ENCODE measurements at regions not wholly inside any gene's neighbourhood (a gene's known extent, or its start where the extent isn't known, plus 50 kb on each side); places are given as distances from the start of the nearest gene placed in this dataset.

GRCh38 chr1:216922406-216922805 lies 199.2 kb upstream of the ESRRG start:
- no peak for DNase-seq (ENCODE audit: low spot score)
- no peak overlapping the region for H3K4me3 ChIP-seq (ENCODE audit: low read depth in 1 of 3, low read length in 3 of 3)

GRCh38 chr1:216921866-216922265 lies 198.6 kb upstream of the ESRRG start:
- TF ChIP-seq EGR1 (IDR thresholded peaks at IDR 0.05; ENCODE audit: low read depth in 2 of 2): no peak
- WGBS: 97% methylated on average over 3 of the region's 3 CpGs
- Histone ChIP-seq H3K9ac (ENCODE audit: low read depth in 1 of 2, low read length in 2 of 2) (no peak overlapping the region), H3K4me1 (ENCODE audit: control insufficient read depth in 4 of 4, insufficient read depth in 4 of 4, low read length in 3 of 4) (no peaks in the 10 kb centered on the region), H3K27ac (ENCODE audit: low read depth in 1 of 2, low read length in 2 of 2) (no peak overlapping the region), H3K9me3 (ENCODE audit: control insufficient read depth in 4 of 4, low read length in 3 of 4) (no peaks in the 10 kb centered on the region), H3K36me3 (ENCODE audit: control insufficient read depth in 4 of 4, insufficient read depth in 3 of 4, low read depth in 1 of 4, low read length in 3 of 4) (no peaks in the 10 kb centered on the region), H3K27me3 (ENCODE audit: control insufficient read depth in 4 of 4, insufficient read depth in 4 of 4, low read length in 3 of 4) (no peaks in the 10 kb centered on the region), H3K4me3 (ENCODE audit: low read depth in 1 of 3, low read length in 3 of 3) (no peak overlapping the region)
- DNase-seq (ENCODE audit: low spot score): no peak

More at GRCh38 chr1:216922406-216922805, 199.2 kb upstream of the ESRRG start:
- H3K36me3 ChIP-seq (ENCODE audit: control insufficient read depth in 4 of 4, insufficient read depth in 3 of 4, low read depth in 1 of 4, low read length in 3 of 4): no peaks in the 10 kb centered on the region
- WGBS: 73% methylated on average over 2 of the region's 2 CpGs
- no peaks in the 10 kb centered on the region for H3K4me1 ChIP-seq (ENCODE audit: control insufficient read depth in 4 of 4, insufficient read depth in 4 of 4, low read length in 3 of 4)
- H3K27ac ChIP-seq (ENCODE audit: low read depth in 1 of 2, low read length in 2 of 2): no peak overlapping the region
- H3K9ac ChIP-seq (ENCODE audit: low read depth in 1 of 2, low read length in 2 of 2): no peak overlapping the region
- H3K27me3 ChIP-seq (ENCODE audit: control insufficient read depth in 4 of 4, insufficient read depth in 4 of 4, low read length in 3 of 4): peaks cover 0 to under 1% (median 0%) of the 10 kb centered on the region in 4 donors
- TF ChIP-seq, protein P1, sequence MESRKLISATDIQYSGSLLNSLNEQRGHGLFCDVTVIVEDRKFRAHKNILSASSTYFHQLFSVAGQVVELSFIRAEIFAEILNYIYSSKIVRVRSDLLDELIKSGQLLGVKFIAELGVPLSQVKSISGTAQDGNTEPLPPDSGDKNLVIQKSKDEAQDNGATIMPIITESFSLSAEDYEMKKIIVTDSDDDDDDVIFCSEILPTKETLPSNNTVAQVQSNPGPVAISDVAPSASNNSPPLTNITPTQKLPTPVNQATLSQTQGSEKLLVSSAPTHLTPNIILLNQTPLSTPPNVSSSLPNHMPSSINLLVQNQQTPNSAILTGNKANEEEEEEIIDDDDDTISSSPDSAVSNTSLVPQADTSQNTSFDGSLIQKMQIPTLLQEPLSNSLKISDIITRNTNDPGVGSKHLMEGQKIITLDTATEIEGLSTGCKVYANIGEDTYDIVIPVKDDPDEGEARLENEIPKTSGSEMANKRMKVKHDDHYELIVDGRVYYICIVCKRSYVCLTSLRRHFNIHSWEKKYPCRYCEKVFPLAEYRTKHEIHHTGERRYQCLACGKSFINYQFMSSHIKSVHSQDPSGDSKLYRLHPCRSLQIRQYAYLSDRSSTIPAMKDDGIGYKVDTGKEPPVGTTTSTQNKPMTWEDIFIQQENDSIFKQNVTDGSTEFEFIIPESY (IDR thresholded peaks at IDR 0.05): no peak
- no peak for TF ChIP-seq TAF1 (conservative IDR thresholded peaks at IDR 0.05)
- no peak for TF ChIP-seq FOXA1 (IDR thresholded peaks at IDR 0.05)
- TF ChIP-seq GABPA (IDR thresholded peaks at IDR 0.05 in 1 of 2, conservative IDR thresholded peaks at IDR 0.05 in 1 of 2): no peak
- TF ChIP-seq NR2F2 (IDR thresholded peaks at IDR 0.05): no peak
- no peaks in the 10 kb centered on the region for H3K9me3 ChIP-seq (ENCODE audit: control insufficient read depth in 4 of 4, low read length in 3 of 4)

DNA sequence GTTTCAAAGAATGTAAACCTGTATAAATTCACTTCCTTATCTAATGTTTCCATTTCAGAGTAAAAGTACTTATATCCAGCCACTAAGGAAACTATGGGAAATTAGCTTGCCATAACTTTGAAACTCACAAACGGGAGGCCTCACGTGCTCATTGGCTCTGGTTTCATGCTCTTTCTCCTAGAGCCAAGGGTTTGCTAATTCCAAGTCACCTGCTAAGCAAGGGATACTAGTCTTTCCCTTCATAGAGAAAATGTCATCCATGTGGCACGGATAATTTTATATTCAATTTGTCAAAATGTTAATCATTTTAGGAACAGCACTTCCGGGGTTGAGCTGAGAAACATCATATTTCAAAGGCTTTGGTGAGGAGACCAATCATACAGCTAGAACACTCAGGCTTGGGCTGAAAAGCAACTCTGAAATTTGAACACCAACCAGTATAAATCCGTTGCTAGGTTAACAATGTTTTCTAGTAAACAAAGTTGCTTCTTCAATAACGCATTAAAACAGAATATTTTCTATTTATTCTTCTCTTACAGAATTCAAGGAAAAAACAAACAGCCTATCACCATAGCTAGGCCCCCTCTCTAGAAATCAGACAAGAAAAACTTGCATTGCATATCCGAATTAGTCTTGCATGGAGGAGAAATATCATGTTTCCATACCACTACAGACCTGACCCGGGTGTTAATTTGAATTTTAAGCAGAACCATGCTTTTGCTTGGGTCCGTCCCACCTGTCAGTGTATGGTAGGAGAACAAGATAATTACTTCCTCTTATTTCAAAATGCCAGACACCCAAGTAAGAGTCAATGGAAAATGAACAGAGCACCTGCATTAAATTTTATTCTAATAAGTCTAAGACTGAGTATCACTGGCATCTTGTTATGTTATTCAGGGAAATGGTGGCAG lies 196.1 kb upstream of the ESRRG start:
- Histone ChIP-seq H3K9me3 (ENCODE audit: control insufficient read depth in 4 of 4, low read length in 3 of 4) (no peaks in the 10 kb centered on the region), H3K4me1 (ENCODE audit: control insufficient read depth in 4 of 4, insufficient read depth in 4 of 4, low read length in 3 of 4) (no peaks in the 10 kb centered on the region), H3K36me3 (ENCODE audit: control insufficient read depth in 4 of 4, insufficient read depth in 3 of 4, low read depth in 1 of 4, low read length in 3 of 4) (no peaks in the 10 kb centered on the region), H3K9ac (ENCODE audit: low read depth in 1 of 2, low read length in 2 of 2) (no peak overlapping the region), H3K27ac (ENCODE audit: low read depth in 1 of 2, low read length in 2 of 2) (no peak overlapping the region), H3K27me3 (ENCODE audit: control insufficient read depth in 4 of 4, insufficient read depth in 4 of 4, low read length in 3 of 4) (no peaks in the 10 kb centered on the region), H3K4me3 (ENCODE audit: low read depth in 1 of 3, low read length in 3 of 3) (no peak overlapping the region)
- TF ChIP-seq, protein P1 (IDR thresholded peaks at IDR 0.05): no peak
- TF ChIP-seq RAD21 (IDR thresholded peaks at IDR 0.05) (no peak), FOXA2 (IDR thresholded peaks at IDR 0.05) (no peak), FOXA1 (IDR thresholded peaks at IDR 0.05) (no peak), GABPA (IDR thresholded peaks at IDR 0.05 in 1 of 2, conservative IDR thresholded peaks at IDR 0.05 in 1 of 2) (no peak), REST (IDR thresholded peaks at IDR 0.05) (no peak), HNF4A (conservative IDR thresholded peaks at IDR 0.05) (no peak)
- TF ChIP-seq, protein P2, sequence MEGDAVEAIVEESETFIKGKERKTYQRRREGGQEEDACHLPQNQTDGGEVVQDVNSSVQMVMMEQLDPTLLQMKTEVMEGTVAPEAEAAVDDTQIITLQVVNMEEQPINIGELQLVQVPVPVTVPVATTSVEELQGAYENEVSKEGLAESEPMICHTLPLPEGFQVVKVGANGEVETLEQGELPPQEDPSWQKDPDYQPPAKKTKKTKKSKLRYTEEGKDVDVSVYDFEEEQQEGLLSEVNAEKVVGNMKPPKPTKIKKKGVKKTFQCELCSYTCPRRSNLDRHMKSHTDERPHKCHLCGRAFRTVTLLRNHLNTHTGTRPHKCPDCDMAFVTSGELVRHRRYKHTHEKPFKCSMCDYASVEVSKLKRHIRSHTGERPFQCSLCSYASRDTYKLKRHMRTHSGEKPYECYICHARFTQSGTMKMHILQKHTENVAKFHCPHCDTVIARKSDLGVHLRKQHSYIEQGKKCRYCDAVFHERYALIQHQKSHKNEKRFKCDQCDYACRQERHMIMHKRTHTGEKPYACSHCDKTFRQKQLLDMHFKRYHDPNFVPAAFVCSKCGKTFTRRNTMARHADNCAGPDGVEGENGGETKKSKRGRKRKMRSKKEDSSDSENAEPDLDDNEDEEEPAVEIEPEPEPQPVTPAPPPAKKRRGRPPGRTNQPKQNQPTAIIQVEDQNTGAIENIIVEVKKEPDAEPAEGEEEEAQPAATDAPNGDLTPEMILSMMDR (IDR thresholded peaks at IDR 0.05; ENCODE audit: low read depth, low read length, missing input control): no peak
- no peak for DNase-seq (ENCODE audit: low spot score)
- WGBS: 77% methylated on average over 9 of the region's 9 CpGs
